ENCODE measurements at regions not wholly inside any gene's neighbourhood (a gene's known extent, or its start where the extent isn't known, plus 50 kb on each side); places are given as distances from the start of the nearest gene placed in this dataset.
"Not testable (repeated sequence)": the region's sequence is repeated elsewhere in the genome, so short reads cannot be mapped to it uniquely, and the experiment has no call there.

DNA sequence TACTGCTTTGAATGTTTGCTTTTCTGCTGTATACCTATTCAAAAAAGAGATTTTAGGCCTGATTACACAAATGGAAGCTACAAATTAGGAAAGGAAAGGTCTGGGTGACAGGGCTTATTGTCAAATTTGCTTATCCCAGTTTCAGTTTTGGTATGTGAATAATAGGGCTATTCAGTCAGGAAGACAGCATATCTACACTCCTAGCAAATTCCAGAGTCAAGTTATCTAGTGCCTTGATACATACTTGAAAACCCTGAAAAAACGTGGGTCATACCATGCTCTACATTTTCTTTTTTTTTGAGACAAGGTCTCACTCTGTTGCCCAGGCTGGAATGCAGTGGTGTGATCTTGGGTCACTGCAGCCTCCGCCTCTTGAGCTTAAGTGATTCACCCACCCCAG, 59.2 kb upstream of the CCDC180 start:
- not testable (repeated sequence) for DNase-seq (ENCODE audit: low read depth, low spot score)

DNA sequence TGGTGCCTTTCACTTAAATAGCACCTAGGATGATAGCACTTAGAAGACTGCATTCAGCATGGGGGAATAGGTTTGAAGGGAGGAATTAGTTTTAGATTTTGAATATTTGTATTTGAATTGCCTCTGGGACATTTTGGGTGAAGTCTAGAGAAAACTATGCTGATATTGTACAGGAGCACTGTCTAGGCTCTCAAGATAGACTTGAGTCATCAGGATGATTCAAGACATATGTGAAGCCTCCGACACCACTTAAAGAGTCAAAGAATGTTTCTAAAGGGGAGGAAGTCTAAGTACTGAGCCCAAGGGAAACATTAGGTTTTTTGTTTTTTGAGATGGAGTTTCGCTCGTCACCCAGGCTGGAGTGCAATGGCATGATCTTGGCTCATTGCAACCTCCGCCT, 63.9 kb upstream of the CCDC180 start:
- DNase-seq (ENCODE audit: low read depth, low spot score): no peak

DNA sequence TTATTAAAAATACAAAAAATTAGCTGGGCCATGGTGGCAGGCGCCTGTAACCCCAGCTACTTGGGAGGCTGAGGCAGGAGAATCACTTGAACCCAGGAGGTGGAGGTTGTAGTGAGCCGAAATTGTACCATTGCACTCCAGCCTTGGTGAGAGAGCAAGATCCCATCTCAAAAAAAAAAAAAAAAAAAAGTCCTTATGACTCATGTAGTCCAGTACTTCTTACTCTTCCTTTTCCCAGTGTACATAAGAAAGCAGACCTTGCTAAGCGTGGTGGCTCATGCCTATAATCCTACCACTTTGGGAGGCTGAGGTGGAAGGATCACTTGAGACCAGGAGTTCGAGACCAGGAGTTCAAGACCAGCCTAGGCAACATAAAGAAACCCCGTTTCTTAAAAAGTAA, 66.0 kb upstream of the CCDC180 start:
- DNase-seq (ENCODE audit: low read depth, low spot score): not testable (repeated sequence)

DNA sequence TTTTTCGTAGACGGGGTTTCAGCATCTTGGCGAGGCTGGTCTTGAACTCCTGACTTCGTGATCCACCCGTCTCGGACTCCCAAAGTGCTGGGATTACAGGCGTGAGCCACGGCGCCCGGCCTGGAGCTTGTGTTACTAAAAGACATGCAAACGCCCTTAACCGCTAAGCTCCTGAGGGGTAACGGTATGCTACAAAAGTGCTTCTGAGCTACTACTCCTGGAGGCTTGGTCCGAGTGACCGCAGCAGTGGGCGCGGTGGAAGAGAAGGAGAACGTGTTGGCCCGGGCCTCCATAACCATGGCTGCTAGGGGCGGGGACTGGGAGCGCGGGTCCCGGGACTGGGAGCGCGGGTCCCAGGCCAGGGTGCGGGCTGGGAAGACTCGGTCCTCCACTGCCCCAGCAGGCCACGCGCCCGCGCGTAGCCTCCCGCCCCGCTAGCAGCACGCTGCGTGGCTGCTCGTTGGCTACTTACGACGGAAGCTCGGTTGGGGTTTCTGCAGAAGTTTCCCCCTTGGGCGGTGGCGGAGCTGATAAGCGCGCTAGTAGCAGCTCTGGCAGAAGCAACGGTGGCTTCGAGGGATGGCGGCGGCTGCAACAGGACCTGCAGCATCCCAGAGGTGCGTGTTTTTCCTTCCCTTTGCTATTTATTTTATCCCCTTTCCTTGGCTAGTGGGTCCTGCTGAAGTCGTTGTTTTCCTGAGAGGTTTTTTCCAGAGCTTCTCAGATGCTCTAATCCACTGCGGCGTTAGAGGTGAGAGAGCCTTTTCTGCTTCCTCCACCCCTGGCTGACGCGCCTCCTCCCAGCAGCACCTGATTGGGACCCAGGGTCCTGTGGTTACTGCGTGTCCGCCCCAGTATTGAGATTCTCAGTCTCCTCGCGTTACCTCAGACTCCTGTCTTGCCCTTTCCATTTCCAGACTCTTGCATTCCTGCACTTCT, 69.2 kb upstream of the CCDC180 start:
- peak; percentile 84 for DNase-seq (ENCODE audit: low read depth, low spot score)

DNA sequence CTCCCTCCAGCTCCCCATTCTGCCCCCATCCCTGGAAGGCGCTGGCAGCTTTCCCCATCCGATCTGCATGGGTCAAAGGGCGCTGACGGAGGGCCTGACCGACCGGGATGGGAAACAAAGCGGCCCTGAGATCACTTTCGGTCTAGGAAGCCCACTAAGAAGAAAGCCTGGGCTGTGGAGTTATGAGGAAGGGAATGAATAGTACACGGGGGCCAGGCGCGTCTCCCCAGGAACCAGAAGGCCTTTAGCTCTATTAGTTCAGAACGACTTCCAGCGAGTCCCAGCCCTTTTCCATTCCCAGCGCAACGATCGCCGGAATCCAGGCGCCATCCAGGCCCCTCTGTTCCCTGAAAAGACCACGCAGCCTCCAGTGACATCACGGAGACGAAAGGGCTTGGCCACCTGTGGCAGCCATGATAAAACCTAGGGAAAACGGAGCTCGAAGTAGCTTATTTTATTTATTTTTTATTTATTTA, 70.1 kb upstream of the CCDC180 start:
- DNase-seq (ENCODE audit: low read depth, low spot score): peak; percentile 62

DNA sequence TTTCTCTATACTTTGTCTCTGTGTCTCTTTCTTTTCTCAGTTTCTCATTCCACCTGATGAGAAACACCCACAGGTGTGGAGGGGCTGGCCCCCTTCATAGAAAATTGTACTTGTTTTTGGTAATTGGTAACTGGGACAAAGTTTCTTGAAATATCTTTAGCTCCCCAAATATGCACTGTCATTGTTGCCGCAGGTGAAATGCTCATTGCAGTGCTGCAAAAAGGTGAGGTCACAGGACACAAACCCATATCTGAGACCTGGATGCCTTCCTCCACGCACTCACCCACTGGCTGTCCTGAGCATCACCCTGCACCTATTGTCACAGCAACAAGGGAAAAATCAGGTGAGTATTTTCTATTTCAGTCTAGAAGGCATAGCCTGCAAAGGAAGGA, 74.5 kb upstream of the CCDC180 start:
- not testable (repeated sequence) for DNase-seq (ENCODE audit: low read depth, low spot score)

DNA sequence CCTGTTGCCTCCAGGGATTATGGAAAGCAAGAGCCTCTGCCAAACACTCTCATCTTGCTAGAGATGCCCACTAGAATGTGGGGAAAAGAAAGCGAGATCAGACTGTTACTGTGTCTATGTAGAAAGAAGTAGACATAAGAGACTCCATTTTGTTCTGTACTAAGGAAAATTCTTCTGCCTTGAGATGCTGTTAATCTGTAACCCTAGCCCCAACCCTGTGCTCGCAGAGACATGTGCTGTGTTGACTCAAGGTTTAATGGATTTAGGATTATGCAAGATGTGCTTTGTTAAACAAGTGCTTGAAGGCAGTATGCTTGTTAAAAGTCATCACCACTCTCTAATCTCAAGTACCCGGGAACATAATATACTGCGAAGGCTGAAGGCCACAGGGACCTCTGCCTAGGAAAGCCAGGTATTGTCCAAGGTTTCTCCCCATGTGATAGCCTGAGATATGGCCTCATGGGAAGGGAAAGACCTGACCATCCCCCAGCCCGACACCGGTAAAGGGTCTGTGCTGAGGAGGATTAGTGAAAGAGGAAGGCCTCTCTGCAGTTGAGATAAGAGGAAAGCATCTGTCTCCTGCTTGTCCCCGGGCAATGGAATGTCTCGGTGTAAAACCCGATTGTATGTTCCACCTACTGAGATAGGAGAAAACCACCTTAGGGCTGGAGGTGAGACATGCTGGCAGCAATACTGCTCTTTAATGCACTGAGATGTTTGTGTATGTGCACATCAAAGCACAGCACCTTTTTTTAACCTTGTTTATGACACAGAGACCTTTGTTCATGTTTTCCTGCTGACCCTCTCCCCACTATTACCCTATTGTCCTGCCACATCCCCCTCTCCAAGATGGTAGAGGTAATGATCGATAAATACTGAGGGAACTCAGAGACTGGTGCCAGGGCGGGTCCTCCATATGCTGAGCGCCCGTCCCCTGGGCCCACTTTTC, 75.1 kb upstream of the CCDC180 start:
- peak; percentile 53 for DNase-seq (ENCODE audit: low read depth, low spot score)

DNA sequence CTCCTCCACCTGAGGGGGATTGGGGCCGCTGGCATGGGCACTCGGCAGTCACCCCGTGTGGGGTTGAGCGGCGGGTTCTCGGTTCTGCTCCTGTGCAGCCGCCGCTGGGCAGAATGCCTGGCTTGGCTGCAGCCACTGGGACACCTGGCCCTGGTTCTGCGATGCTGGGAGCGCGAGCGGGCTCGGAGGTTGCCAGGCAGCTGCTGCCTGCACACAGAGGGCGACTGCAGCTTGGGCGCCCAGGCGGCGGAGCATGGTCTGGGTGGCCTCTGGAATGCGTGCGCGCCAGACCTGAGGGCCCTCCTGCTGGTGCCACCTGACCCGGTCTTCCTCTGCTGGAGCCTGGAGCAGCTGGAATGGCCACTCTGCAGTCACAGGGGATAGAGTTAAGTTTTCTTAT, 85.1 kb upstream of the CCDC180 start:
- peak; percentile 66 for DNase-seq (ENCODE audit: low read depth, low spot score)

DNA sequence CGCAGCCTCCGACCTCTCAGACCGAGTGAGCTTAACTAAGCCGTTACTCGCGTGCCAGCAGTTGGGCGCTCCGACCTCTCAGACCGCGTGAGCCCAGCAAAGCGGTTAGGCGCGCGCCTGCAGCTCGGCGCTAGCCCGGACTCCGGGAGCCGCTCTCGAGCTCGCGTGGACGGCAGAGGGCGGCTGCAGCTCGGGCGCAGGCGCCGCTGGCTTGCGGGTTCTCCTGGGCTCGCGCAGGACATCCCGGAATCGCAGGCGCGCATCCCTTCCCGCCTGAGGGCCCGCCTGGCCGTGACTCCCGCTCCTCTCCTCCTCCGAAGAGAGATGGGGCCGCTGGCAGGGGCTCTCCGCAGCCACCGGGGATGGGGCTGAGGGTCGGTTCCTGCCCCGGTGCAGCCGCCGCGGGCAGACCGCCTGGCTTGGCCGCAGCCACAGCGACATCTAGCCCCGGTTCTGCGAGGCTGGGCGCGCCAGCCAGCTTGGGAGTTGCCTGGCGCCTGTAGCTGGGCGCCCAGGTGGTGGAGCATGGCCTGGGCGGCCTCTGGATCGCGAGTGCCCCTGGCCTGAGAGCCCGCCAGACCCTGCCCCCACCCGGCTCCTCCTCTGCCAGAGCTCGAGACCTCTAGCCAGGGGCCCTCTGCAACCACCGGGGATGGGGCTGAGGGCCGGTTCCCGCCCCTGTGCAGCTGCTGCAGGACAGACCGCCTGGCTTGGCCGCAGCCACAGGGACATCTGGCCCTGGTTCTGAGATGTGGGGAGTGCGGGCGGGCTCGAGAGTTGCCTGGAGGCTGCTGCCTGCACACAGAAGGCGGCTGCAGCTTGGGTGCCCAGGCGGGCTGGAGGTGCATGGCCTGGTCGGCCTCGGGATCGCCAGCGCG, 85.7 kb upstream of the CCDC180 start:
- peak; percentile 86 for DNase-seq (ENCODE audit: low read depth, low spot score)

DNA sequence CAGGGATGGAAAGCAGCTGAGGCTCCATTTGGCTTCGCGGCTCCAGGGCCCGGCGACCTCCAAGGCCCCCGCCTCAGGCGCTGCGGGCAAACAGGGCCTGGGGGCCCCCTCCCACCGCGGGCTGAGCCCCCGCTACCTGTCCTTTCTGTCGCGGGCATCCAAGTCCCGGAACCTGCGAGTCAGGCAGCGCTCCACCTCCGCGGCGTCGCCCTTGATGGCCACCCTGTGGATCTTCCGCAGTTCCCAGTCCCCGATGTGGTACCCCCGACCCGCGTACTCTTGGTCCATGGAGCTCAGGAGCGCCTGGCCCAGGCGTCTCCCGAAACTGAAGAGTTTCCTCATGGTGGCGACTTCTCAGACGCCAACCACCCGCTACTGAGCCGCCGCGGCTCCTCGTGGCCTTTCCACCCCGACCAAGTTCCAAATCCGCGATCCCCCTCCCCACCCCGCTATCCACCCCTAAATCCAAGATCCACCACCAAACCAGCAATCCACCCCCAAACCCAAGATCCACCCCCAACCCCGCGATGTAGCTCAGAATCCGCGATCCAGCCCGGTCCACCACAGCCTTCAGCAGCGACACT, 86.5 kb upstream of the CCDC180 start:
- DNase-seq (ENCODE audit: low read depth, low spot score): peak; percentile 62

DNA sequence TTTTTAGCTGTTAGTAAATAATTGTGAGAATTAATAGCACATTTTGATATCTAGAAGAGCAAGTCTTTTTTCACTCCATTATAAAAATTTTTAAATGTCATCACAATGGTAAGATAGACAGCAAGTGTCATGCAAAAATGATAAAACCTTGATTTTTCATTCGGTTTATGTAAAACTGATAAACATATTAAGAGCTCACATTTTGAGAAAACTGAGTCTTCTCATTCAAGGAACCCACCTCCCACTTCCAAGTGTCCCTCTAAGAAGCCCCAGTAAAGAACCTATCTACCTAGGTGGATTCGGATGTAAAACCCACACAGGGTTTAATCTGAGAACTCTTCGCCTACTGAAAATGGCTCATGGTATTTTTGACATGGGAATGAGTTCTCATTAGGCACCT, 87.1 kb upstream of the CCDC180 start:
- DNase-seq (ENCODE audit: low read depth, low spot score): peak; percentile 6

DNA sequence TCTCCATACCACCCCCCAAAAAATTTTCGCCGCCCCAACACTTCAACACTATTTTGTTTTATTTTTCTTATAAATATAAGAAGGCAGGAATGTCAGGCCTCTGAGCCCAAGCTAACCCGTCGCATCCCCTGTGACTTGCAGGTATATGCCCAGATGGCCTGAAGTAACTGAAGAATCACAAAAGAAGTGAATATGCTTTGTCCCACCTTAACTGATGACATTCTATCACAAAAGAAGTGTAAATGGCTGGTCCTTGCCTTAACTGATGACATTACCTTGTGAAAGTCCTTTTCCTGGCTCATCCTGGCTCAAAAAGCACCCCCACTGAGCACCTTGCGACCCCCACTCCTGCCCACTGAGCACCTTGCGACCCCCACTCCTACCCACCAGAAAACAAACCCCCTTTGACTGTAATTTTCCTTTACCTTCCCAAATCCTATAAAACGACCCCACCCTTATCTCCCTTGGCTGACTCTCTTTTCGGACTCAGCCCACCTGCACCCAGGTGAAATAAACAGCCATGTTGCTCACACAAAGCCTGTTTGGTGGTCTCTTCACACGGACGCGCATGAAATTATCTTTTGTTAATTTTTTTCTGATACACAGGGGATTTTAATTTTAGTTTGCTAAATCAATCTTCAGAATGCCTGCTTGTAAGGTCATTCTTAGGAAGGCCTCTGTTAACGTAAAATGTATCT, 87.9 kb upstream of the CCDC180 start:
- peak; percentile 18 for DNase-seq (ENCODE audit: low read depth, low spot score)

DNA sequence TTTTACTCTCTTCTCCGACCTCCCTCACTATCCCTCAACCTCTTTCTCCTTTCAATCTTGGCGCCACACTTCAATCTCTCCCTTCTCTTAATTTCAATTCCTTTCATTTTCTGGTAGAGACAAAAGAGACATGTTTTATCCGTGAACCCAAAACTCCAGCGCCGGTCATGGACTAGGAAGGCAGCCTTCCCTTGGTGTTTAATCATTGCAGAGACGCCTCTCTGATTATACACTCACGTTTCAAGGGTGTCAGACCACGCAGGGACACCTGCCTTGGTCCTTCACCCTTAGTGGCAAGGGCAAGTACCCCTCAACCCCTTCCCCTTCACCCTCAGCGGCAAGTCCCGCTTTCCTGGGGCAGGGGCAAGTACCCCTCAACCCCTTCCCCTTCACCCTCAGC, 92.3 kb upstream of the CCDC180 start:
- not testable (repeated sequence) for DNase-seq (ENCODE audit: low read depth, low spot score)

DNA sequence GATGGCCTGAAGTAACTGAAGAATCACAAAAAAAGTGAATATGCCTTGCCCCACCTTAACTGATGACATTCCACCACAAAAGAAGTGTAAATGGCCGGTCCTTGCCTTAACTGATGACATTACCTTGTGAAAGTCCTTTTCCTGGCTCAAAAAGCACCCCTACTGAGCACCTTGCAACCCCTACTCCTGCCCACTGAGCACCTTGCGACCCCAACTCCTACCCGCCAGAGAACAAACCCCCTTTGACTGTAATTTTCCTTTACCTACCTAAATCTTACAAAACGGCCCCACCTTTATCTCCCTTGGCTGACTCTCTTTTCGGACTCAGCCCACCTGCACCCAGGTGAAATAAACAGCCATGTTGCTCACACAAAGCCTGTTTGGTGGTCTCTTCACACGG, 92.9 kb upstream of the CCDC180 start:
- DNase-seq (ENCODE audit: low read depth, low spot score): not testable (repeated sequence)

DNA sequence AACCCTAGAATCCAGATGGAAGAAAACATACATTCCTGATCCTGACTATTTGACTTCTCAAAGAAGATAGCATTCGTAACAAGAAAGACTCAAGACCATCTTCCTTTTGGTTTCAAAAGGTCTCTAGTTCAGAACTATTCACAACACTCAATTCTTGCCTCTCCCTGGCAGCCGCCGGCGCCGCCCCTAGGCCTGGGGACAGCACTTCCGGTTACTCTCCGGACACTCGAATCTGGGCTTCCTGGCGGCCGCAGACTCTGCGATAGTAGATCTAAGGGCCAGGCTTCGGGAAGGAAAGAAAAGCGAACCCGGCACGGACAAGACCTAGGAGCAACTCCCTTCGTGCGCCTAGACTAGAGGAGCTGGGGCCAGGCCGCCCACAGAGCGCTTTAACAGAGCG, 107.8 kb upstream of the CCDC180 start:
- DNase-seq (ENCODE audit: low read depth, low spot score): not testable (repeated sequence)

DNA sequence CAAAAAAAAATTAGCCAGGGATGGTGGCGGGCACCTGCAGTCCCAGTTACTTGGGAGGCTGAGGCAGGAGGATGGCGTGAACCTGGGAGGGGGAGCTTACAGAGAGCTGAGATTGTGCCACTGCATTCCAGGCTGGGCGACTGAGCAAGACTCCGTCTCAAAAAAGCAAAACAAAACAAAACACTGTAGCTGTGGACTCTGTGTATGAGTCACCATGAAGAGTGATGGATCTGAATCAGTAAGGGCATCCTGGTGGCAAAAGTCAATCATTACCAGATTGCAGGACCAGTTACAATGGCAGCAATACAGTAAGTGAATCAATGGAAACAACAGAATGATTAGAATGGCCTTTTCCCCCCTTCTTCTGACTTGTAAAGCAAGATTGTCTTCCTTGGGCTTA, 113.7 kb upstream of the CCDC180 start:
- DNase-seq (ENCODE audit: low read depth, low spot score): not testable (repeated sequence)

DNA sequence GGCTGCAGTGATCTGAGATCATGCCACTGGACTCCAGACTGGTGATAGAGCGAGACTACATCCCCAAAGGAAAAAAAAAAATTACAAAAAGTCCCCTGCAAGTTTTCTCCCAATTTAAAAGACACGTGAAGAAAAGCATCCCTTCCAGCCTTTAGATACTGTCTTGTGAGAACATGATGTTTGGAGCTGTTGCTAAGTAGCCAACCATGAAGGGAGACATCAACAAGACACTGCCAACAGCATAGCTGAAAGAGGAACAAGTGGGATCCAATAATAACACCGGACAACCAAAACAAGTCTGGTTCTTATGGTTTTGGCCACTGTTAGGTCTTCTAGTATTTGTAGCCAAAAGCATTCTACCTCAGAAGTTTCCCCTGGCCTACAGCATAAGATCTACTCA, 118.9 kb upstream of the CCDC180 start:
- no peak for DNase-seq (ENCODE audit: low read depth, low spot score)

DNA sequence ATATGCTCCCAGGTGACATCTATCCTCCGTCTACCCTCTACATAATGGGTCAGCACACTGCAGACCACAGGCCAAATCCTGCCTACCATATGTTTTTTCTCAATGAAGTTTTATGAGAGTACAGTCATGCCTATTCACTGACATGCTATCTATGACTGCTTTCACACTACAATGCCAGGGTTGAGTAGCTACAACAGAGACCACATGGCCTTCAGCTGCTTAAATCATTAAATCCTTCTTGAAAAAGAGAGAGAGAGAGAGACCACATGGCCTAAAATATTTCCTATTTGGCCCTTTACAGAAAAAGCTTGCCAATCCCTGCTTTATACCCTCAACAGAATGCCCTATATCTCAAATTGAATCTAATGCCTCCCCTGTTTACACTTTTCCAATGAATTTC, 119.8 kb upstream of the CCDC180 start:
- DNase-seq (ENCODE audit: low read depth, low spot score): not testable (repeated sequence)

DNA sequence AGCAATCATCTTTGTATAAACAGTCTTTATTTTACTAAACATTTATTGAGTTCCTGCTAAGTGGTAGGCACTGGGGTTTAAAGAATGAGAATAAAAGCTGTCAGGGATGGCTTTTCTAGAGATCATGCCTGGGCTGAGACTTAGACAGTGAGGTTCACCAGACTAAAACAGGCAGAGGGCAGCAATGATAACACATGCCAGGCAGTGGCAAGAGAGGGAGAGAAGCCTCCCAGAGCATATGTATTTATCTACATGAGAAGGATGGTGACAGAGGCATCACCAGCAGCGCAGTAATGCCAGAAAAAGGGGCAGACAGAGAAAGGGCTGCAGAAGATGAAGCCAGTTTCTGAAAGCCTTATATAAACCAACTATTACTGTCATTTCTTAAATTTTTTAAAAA, 121.0 kb upstream of the CCDC180 start:
- no peak for DNase-seq (ENCODE audit: low read depth, low spot score)

DNA sequence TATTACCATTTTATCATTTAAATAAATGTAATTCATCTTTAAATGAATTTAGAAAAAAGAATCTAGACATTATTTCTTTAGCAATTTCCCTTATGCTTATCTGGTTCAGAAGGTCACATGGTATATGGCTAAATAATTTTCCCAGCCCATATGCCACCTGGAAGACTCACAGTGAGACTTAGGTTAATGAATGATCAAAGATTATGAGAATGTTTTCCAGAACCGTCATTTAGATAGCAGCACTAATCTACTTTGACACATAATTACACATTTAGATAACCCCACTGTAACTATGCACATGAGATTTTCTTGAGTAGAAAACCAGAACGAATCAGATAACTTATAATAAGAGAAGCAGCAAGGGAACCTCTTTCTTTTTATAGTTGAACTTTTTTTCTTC, 124.9 kb upstream of the CCDC180 start:
- DNase-seq (ENCODE audit: low read depth, low spot score): not testable (repeated sequence)

All from ELF-1 (cell line).